Stimulated activated naive CD8-positive, alpha-beta T cell treated with anti-CD3 and anti-CD28 coated beads, Interleukin-15, Interleukin-2, amounts not matched to agents 100 U/mL and 50 U/mL, for 24 hours (primary cell): ENCODE measurements at regions not wholly inside any gene's neighbourhood (a gene's known extent, or its start where the extent isn't known, plus 50 kb on each side); places are given as distances from the start of the nearest gene placed in this dataset.
A peak's percentile ranks its signal among the peaks of the same experiment; 100 is the strongest.

Experiments used
- ATAC-seq: fragments of 150-1000 bp; cut with Tn5 transposase; one replicate; pipeline ENCODE4 v1.10.0; 2021
- DNase-seq: peaks from one replicate; pipeline ENCODE4 v3.0.0; 2021

DNA sequence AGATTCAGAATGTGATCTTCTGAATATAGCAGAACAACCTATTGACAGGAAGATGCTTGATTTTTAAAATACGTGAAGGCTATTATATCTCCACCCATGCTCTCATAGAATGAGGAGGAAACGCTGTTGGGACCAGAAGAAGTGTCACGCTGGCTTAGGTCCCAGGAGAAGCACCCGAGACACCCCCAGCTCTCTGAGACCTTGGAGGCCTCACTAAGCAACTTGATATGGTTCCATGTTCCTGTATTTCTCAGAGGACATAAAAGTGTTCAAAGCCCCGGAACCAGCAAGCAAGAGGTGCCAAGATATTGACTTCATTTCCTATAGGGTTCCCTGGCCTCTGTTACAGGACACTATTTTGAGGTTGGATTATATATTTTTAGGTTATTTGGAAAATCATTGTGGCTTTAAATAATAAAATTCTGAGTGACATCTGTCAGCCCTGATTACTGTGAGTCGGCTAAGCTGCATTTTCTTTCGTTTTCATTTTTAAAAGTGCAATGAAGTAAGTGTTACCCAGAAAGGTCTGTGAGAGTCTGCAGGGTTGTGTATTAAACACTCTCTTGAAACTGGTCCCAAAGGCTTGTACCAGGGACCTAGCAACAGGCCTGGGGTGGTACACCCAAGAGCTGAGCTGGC lies 400.0 kb downstream of the SOX9 start:
- ATAC-seq (no peak), DNase-seq (no peak)

GRCh38 chr17:72523491-72523890 lies 402.7 kb downstream of the SOX9 start:
- no peak for DNase-seq
- no peak for ATAC-seq

- no peak for ATAC-seq
- no peak for DNase-seq
Observed at GRCh38 chr17:72525225-72526015, 404.6 kb downstream of the SOX9 start.

DNA sequence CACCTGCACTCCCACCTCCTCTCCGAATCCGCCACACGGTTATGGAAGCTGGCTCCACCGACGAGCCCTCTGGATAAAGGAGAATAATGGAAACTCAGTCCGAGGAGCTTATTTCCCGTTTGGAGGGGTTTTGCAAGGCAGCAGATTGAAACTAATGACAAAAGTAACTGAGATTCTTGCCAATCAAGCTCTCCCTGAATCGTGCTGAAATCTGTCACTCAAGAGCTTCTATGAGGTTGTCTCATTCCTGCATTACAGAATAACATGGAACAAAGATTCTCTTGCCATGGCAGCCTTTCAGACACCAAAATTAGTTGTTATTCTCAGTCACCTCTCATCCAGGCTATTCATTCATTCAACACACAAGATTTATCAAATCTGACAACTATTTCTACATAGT lies 405.9 kb downstream of the SOX9 start:
- ATAC-seq (no peak), DNase-seq (no peak)

DNA sequence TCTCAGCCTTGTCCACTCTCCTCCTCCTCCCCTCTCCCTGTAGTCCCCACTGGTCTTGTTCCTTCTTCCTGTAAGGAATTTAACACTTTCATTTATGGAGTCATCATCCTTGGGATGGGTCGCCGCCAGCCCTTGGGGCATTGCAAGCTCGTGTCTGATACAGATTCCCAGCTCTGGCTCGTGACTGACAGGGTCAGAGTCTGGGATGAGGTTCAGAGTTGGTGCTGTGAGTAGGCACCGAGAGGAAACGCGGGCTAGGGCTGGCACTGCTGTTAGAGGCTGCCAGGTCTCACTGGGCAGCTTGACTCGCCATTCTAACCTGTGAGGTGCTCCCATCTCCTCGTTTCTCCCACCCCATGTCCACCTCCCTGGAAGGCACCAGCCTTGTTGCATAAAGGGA lies 407.0 kb downstream of the SOX9 start:
- ATAC-seq (no peak), DNase-seq (no peak)

DNA sequence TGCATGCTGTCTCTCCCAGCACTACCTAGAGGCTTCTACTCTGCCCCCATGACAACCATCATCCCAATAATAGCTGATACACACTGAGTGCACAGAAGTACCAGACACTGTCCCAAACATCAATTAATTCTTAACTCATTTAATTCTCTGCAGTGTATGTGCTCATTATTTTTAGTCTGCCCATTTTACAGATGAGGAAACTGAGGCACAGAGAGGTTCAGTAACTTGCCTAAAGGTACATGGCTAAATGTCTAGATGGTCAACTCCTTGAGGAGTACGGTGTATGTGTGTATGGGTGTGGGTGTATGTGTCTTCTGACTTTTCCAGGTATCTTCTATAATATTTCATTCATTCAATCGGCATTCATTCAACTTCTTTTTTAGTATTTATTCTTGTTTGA lies 407.9 kb downstream of the SOX9 start:
- no peak for DNase-seq
- no peak for ATAC-seq

DNA sequence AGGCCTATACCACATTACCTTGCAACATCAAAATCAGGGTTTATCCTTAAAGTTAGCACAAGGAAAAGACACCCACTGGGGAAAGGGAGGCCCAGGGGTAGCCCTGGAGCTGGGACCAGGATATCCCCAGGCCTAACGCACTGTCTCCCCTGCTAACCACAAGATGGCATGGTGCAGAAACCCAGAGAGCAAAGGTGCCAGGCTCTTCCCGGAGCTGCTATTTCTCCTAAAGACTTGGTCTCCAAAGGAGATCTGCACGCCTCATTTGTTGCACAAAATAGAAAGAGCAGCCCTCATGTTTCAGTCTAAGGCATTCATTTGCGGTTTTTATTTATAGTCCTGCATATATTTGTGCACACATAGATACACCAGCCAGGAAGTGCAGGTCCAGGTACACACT lies 408.6 kb downstream of the SOX9 start:
- DNase-seq (no peak), ATAC-seq (no peak)

DNA sequence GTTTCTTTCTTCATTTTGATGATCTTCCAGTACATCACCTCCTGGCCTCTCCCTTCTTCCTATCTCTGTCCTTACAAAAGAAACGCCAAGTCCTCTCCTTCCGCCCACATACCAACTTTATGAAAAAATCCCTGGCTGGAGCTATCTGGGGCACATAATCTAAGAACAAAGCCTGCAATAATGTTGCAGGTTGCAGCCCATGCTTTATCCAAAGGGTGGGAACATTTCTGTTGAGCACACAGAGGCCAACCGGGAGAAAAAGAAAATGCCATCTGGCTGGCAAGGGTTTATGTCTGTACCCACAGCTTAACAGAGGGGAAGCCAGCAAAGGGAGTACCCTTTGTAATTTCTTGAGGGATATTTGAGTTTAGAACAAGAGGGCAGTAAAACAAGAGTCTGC lies 409.6 kb downstream of the SOX9 start:
- DNase-seq (no peak), ATAC-seq (no peak)

DNA sequence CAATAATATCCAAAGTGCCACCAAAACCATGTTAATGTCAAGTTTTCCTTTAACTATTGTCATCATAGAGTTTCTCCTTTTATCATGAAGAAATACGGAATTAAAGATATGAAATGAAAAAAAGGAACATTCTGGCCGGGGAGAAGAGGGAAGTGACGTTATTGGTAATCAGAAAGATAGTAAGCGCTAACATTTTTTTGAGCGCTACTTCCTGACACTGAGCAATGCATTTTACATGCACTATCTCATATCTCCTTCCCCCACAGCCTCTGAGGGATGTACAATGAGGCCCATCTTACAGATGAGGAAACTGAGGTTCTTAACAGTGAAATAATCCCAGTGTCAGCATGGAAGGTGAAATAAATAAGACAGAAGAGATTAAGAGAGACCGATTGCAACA lies 410.9 kb downstream of the SOX9 start:
- DNase-seq (no peak), ATAC-seq (no peak)

GRCh38 chr17:72534265-72534664 lies 413.4 kb downstream of the SOX9 start:
- ATAC-seq: no peak
- DNase-seq: no peak

DNA sequence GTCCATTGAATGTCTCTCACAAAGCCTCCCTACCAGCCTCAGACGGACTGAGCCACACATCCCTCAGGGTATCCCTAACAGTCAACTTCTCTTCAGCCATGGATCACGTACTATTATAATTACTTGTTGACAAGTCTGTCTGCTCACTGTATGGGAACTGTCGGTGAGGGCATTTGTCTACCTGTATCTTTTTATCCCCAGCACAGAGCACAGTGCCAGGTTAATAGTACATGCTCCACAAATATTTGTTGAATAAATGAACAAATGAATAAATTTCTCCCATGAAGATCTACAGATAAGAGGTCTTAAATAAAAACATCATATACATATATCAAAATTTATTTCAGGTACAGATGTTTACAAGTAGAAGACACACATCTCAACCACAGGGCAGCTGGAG lies 414.0 kb downstream of the SOX9 start:
- DNase-seq: no peak
- ATAC-seq: no peak

DNA sequence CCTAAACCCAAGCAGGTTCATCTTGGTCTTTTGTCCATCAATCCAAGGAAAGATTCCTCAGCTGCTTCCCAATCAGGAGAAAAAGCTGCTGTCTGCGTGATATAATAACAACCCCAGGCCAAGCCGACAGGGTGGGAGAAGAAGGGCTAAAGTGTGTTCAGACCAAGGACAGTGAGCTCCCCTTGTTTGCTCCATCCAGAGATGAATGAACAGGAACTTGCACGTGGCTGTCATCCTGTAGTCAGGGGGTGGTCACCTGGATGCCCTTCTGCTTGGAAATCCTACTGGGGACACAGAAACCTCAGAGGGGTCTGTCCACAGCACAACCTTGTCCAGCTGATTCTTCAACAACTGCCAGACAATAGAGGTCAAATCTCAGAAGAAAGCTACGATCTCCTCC lies 414.5 kb downstream of the SOX9 start:
- DNase-seq: no peak
- no peak for ATAC-seq

- ATAC-seq: no peak
- no peak for DNase-seq
Observed at GRCh38 chr17:72535779-72536178, 415.0 kb downstream of the SOX9 start.

GRCh38 chr17:72536788-72537187 lies 416.0 kb downstream of the SOX9 start:
- DNase-seq (no peak), ATAC-seq (no peak)

DNA sequence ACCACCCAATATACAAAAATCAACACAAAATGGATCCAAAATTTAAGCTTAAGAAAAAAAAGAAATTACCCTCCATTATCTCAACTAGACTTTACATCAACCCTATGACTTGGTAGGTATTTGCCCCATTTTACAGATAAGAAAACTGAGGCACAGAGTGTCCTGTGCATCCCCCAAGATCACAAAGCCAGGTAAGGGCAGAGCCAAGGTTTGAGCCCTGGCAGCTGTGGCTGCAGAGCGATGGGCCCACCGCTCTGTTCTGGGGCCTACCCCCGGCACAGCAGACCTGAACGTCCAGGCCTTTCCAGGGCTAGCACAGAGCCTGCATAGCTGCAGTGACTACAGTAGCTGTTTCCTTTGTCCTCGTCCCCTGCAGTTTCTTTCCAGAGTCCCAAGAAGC lies 417.6 kb downstream of the SOX9 start:
- ATAC-seq (no peak), DNase-seq (no peak)

DNA sequence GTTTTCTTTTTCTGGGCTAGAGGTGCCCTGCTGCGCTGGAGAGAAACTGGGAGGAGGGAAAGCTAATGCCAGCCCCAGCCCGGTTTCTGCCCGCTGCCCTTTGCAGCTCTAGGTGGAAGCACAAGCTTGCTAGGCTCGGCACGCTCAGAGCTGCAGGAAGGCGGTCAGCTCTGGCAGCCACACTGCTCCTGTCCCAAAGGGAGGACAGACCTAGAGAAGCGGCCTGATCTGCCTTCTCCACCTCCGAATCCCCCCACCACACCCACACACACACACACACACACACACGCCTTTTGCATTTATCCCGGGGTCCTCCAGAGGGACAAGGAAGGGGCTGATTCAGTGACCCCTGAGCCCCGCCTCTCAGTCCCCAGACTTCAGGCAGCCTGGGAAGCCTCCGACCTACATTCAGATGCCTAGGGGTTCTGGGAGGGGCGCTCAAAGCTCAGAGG lies 418.1 kb downstream of the SOX9 start:
- DNase-seq (no peak), ATAC-seq (no peak)

DNA sequence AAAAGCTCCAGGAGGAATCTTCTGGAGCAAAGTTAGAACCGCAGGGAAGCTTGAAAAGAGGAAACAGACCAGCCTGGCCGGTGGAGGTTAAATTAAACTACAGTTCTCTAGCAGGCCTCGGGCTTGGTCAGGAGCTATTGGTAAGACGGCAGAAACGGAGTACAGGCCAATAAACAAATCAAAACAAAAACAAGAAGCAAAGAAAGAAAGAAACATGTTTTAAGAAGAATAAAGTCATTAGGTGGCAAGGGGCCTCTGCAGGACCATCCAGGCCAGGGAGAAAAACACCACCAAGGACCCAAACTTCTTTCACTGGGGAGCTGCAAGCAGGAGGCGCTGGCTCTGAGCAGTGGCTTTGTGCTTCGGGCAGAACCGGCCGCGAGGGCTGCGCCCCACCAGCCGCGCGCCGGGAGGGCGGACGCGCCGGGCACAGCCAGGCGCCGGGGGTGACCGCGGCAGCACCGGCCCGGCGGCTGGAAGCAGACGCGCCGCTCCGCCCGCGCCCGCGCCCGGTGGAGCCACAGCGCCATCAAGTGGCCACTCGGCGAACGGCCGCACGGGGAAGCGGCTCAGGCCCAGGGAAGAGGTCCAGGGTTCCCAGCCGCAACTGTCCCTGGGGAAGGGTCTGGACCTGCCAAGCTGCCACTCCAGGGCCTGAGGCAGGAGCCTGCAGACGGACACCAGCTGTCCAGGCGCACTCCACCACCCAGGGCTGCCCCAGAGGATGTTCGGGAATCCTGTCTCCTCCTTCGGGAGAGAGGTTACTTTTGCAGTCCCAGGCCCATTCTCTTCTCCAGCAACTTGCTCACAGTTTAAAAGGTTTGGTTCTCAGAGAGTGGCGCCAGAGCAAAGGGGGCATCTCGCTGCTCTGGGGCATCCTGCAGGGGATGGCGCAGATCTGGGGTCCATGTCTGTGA lies 419.4 kb downstream of the SOX9 start:
- DNase-seq: peak; percentile 76
- peak; percentile 85 for ATAC-seq

DNA sequence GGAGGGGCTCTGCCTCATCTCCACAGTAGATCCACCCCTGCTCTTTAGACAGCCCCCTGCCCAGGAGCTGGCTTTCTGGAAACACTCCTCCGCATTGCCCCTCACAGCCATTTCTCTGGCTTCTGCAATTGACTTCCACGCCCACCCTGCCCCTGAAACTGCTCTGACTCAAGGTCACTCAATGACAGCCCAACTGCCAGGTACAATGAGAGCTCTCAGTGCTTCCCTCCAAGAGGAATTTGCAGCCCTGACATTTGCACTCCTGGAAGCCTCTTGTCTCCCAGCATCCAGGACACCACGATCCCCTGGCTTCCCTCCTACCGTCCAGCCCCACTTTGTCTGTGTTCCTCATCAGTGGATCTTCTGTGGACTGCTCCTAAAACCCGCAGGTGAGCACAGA lies 421.5 kb downstream of the SOX9 start:
- ATAC-seq: no peak
- DNase-seq: no peak

GRCh38 chr17:72545766-72546165 lies 424.9 kb downstream of the SOX9 start:
- no peak for DNase-seq
- no peak for ATAC-seq

GRCh38 chr17:72553051-72553755 lies 432.4 kb downstream of the SOX9 start:
- ATAC-seq: no peak

DNA sequence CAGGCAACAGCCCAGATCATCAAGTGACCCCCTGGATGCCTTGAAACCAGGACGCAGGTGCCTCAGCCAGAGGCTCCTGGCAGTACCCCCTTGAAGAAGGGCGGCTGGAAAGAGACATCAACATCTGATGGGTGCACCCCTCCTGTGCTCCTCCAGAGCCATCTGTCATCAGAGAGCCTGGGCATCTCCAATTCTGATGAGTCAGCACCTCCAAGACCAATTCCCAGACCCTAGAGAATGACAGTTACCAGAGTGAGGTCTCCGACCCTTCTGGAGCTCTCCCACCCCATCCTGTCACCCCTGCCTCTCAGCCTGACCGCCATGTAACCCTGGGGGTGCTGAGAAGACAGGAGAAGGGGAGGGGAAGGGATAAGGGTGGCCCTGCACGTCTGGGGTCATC lies 433.7 kb downstream of the SOX9 start:
- DNase-seq: no peak
- no peak for ATAC-seq

More at GRCh38 chr17:72553051-72553755, 432.4 kb downstream of the SOX9 start:
- DNase-seq: no peak

DNA sequence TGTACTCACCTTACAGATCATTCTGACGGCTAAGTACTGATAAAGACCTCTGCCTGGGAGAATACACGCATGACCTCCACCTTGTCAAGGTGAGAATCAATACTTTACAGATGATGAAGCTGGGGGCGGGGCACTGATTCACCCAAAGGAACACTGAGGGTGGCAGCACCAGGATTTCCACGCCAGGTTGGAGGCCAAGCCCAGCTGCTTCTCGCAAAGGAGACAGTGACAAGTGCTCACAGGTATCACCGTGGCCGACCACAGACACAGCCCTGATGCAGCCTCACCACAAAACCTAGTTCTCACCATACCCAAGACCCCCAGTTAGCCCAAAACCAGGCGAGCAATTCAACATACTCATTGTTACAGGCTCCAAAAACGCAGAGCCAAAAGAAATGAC lies 434.2 kb downstream of the SOX9 start:
- ATAC-seq: no peak
- no peak for DNase-seq
